ENCODE measurements at regions not wholly inside any gene's neighbourhood (a gene's known extent, or its start where the extent isn't known, plus 50 kb on each side); places are given as distances from the start of the nearest gene placed in this dataset.

DNA sequence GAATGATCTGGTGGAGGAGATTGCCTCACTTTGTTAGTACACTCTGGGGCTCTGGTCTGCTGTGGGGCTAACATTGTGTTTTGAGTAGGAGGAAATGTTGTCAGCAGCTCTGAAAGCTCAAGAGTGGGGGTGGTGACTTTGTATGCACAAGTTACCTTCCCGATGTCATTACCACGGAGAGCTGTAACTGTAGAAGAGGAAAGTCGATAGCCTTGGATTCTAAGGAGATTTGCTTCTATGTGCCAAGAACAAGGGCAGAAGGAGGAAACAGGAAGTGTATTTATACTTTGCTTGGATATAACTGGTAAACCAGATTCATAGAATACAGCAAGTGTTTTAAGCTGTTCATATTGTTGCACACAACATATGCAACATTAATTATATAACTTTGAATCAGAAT, 196.1 kb downstream of the AMY1C start:
- in situ Hi-C loops (cut with HindIII; ENCODE audit: low sequenced_read_pairs) = no loop called here
- DNase-seq (ENCODE audit: low read depth, low spot score) = no peak
- H3K4me3 ChIP-seq (ENCODE audit: low read depth, low read length) = no peak overlapping the region
- no peak for TF ChIP-seq CTCF (IDR thresholded peaks at IDR 0.05; ENCODE audit: low read depth, low read length)

- no peak for DNase-seq (ENCODE audit: low read depth, low spot score)
- no peak overlapping the region for H3K4me3 ChIP-seq (ENCODE audit: low read depth, low read length)
- in situ Hi-C loops (cut with HindIII; ENCODE audit: low sequenced_read_pairs) = no loop called here
- TF ChIP-seq CTCF (IDR thresholded peaks at IDR 0.05; ENCODE audit: low read depth, low read length) = no peak
Observed at GRCh38 chr1:103948526-103948925, 198.8 kb downstream of the AMY1C start.

GRCh38 chr1:103949779-103950178, 200.1 kb downstream of the AMY1C start:
- in situ Hi-C loops (cut with HindIII; ENCODE audit: low sequenced_read_pairs) = no loop called here
- TF ChIP-seq CTCF (IDR thresholded peaks at IDR 0.05; ENCODE audit: low read depth, low read length) = no peak
- no peak for DNase-seq (ENCODE audit: low read depth, low spot score)
- H3K4me3 ChIP-seq (ENCODE audit: low read depth, low read length) = no peak overlapping the region

- H3K4me3 ChIP-seq (ENCODE audit: low read depth, low read length) = no peak overlapping the region
- TF ChIP-seq CTCF (IDR thresholded peaks at IDR 0.05; ENCODE audit: low read depth, low read length) = no peak
- in situ Hi-C loops (cut with HindIII; ENCODE audit: low sequenced_read_pairs) = no loop called here
- no peak for DNase-seq (ENCODE audit: low read depth, low spot score)
Observed at GRCh38 chr1:103953386-103953785, 203.7 kb downstream of the AMY1C start.

DNA sequence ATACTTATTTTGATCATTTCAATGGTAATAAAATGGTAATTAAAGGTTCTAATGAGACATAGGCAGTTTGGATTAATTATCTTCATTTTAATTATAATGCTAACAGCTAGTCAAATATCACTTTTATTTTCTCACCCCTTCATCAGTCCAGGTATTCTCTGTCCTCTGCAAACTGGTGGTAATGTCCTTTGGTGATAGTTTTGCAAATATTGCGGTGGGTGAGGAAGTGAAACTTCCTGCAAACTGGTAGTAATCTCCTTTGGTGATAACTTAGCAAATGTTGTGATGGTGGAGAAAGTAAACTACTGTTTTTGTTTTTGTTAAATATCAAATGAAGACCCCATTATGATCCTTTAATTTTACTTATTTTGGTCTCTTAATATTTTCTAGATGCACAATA, 209.0 kb downstream of the AMY1C start:
- DNase-seq (ENCODE audit: low read depth, low spot score) = no peak
- TF ChIP-seq CTCF (IDR thresholded peaks at IDR 0.05; ENCODE audit: low read depth, low read length) = no peak
- H3K4me3 ChIP-seq (ENCODE audit: low read depth, low read length) = no peak overlapping the region
- in situ Hi-C loops (cut with HindIII; ENCODE audit: low sequenced_read_pairs) = no loop called here

- TF ChIP-seq CTCF (IDR thresholded peaks at IDR 0.05; ENCODE audit: low read depth, low read length) = no peak
- H3K4me3 ChIP-seq (ENCODE audit: low read depth, low read length) = no peak overlapping the region
- in situ Hi-C loops (cut with HindIII; ENCODE audit: low sequenced_read_pairs) = no loop called here
Observed at GRCh38 chr1:103959565-103959964, 209.9 kb downstream of the AMY1C start.

GRCh38 chr1:103960045-103960444, 210.3 kb downstream of the AMY1C start:
- in situ Hi-C loops (cut with HindIII; ENCODE audit: low sequenced_read_pairs) = no loop called here
- DNase-seq (ENCODE audit: low read depth, low spot score) = no peak

More at GRCh38 chr1:103959565-103959964, 209.9 kb downstream of the AMY1C start:
- no peak for DNase-seq (ENCODE audit: low read depth, low spot score)

More at GRCh38 chr1:103960045-103960444, 210.3 kb downstream of the AMY1C start:
- no peak for TF ChIP-seq CTCF (IDR thresholded peaks at IDR 0.05; ENCODE audit: low read depth, low read length)
- no peak overlapping the region for H3K4me3 ChIP-seq (ENCODE audit: low read depth, low read length)

Measured in astrocyte of the spinal cord (primary cell).